ENCODE measurements at regions not wholly inside any gene's neighbourhood (a gene's known extent, or its start where the extent isn't known, plus 50 kb on each side); places are given as distances from the start of the nearest gene placed in this dataset.

DNA sequence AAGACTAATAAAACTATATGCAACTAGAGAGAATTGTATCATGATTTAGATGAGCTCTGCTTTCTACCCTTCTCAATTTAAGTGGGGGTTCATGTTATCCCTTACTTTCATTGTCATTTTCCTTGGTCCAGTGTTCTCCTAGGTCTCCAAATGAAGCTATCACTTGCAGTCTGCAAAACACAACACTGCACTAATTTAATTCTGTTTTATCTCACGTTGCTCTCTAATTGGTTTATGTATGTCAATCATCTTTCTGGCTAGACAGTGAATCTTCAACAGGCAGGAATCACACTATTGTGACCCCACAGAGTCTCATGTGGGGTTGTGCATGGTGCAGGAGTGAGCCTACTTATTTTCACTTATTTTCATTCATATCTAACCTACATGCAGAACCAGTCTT is 348.3 kb upstream of the SYT4 start:
- WGBS, 2 donors = 60 to 68% methylated on average over 1 of the region's 1 CpG
- Histone ChIP-seq H3K36me3 (ENCODE audit: low read depth, missing control alignments) (no peaks in the 10 kb centered on the region), H3K27me3 (no peaks in the 10 kb centered on the region), H3K9me3 (no peaks in the 10 kb centered on the region), H3K4me3 (no peak overlapping the region), H3K27ac (no peak overlapping the region), H3K4me1 (no peaks in the 10 kb centered on the region)
- intact Hi-C loops (cut with DNase I; ENCODE audit: low total_unique reads) = no loop called here
- TF ChIP-seq, protein P1, sequence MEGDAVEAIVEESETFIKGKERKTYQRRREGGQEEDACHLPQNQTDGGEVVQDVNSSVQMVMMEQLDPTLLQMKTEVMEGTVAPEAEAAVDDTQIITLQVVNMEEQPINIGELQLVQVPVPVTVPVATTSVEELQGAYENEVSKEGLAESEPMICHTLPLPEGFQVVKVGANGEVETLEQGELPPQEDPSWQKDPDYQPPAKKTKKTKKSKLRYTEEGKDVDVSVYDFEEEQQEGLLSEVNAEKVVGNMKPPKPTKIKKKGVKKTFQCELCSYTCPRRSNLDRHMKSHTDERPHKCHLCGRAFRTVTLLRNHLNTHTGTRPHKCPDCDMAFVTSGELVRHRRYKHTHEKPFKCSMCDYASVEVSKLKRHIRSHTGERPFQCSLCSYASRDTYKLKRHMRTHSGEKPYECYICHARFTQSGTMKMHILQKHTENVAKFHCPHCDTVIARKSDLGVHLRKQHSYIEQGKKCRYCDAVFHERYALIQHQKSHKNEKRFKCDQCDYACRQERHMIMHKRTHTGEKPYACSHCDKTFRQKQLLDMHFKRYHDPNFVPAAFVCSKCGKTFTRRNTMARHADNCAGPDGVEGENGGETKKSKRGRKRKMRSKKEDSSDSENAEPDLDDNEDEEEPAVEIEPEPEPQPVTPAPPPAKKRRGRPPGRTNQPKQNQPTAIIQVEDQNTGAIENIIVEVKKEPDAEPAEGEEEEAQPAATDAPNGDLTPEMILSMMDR (IDR thresholded peaks at IDR 0.05) = no peak
- no peak for TF ChIP-seq POLR2A (IDR thresholded peaks at IDR 0.05)
- no peak for DNase-seq

DNA sequence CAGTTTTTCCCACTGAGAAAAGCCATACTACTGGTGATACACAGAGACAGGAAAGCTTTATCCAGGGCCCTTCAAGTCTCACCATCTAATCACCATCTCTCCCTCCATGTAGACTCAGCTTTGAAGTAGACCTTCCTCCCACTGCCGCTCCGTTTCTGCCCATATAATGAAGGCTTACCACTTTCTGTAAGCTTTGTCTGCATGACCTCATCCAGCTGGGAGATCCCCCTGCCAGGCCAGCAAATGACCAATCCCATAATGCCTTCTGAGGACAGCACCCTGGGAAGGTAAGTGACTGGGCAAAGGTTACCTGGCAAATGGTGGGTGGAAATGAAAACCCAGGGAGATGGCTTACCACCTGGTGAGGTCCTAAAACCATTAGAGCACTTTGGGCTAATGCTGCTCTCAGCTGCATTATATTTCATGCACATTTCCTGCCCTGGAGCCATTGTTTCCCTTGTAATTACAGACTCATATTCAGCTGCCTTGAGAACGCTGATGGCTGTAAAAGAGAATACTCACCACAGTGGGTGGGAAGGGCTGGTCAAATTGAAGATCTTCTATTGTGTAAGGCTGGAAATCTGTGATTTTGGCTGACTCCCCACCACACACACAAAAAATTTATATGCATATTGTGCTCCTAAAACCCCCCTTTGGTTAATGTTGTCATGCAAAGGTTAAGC is 350.7 kb upstream of the SYT4 start:
- H3K27me3 ChIP-seq = no peaks in the 10 kb centered on the region
- TF ChIP-seq, protein P1 (IDR thresholded peaks at IDR 0.05) = no peak
- no peak for TF ChIP-seq POLR2A (IDR thresholded peaks at IDR 0.05)
- no peaks in the 10 kb centered on the region for H3K4me1 ChIP-seq
- no peak overlapping the region for H3K4me3 ChIP-seq
- no peaks in the 10 kb centered on the region for H3K36me3 ChIP-seq (ENCODE audit: low read depth, missing control alignments)
- no peak overlapping the region for H3K27ac ChIP-seq
- WGBS, 2 donors = 51 to 77% methylated on average over 3 of the region's 3 CpGs
- DNase-seq = no peak
- intact Hi-C loops (cut with DNase I; ENCODE audit: low total_unique reads) = no loop called here
- H3K9me3 ChIP-seq = no peaks in the 10 kb centered on the region

DNA sequence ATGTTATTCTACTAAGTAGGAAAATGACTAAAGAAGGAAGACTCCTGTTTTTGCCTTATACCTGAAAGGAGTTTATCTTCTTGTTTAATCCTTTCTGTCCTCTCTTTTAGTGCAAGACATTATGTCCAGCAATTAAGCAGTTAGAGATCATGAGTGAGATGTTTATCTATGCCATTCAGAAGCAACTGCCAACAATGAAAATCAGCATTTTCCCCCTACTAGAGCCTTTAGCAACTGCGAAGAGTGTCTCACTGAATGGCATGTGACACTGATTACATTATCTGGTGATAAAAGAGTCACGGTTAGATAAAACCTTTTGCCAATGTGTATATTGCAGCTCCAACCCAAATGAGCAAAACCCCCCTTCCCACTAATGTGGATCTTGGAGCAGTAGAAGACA is 357.7 kb upstream of the SYT4 start:
- Histone ChIP-seq H3K36me3 (ENCODE audit: low read depth, missing control alignments) (no peaks in the 10 kb centered on the region), H3K27me3 (no peaks in the 10 kb centered on the region), H3K4me1 (no peaks in the 10 kb centered on the region), H3K9me3 (no peaks in the 10 kb centered on the region), H3K27ac (no peak overlapping the region), H3K4me3 (no peak overlapping the region)
- TF ChIP-seq, protein P1 (IDR thresholded peaks at IDR 0.05) = no peak
- no peak for TF ChIP-seq POLR2A (IDR thresholded peaks at IDR 0.05)
- intact Hi-C loops (cut with DNase I; ENCODE audit: low total_unique reads) = no loop called here
- DNase-seq = no peak
- 56 to 67% methylated on average over 2 of the region's 2 CpGs for WGBS, 2 donors

DNA sequence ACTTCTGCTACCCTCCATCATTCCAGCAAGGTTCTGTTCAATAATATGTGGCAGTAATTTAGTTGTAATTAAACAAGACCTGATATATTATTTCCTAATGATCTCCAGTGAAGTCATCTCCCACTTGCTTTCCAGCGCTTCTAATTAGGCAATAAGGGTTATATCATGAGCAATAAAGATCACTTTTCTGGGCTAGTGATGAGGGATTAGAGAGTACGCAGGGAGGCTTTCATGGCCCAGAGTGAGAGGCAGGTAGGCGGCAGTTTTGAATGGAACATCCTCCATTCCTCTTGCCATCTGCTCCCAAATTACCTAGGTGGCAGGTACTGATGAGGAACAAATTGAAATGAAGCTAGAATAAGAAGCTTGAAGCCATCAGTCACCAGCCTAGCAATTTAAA is 358.1 kb upstream of the SYT4 start:
- Histone ChIP-seq H3K4me3 (no peak overlapping the region), H3K27me3 (no peaks in the 10 kb centered on the region), H3K9me3 (no peaks in the 10 kb centered on the region), H3K36me3 (ENCODE audit: low read depth, missing control alignments) (no peaks in the 10 kb centered on the region), H3K4me1 (no peaks in the 10 kb centered on the region), H3K27ac (no peak overlapping the region)
- TF ChIP-seq POLR2A (IDR thresholded peaks at IDR 0.05) = no peak
- TF ChIP-seq, protein P1 (IDR thresholded peaks at IDR 0.05) = no peak
- intact Hi-C loops (cut with DNase I; ENCODE audit: low total_unique reads) = no loop called here
- 69 to 86% methylated on average over 3 of the region's 3 CpGs for whole genome bisulfite sequencing, 2 donors
- DNase-seq = no peak

DNA sequence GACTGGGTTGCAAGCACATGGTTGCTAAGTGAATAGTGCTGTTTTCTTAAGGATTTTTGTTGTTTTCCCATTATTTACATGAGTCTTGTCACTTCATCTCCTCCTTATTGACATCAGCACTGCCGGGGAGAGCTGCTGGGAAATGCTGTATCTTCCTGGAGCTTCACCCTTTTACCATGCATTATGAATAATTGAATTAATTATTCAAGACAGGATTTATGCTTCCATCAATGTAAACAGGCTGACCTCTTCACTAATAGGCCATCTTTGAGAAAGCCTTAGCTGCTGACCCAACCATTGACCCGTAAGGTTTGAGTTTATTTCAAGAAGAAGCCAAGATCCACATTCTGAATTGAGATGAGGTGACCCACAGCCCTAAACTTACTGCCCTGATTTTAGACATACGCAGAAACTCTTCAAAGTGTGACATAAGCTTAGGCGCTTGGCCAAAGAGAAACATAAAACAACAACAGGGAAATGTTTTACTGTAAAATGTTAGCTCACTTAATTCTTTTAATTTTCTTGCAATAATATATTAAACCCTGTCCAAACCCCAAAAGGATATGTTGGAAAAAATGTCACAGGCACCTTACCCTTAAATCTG is 365.5 kb upstream of the SYT4 start:
- Histone ChIP-seq H3K27ac (no peak overlapping the region), H3K27me3 (no peaks in the 10 kb centered on the region), H3K4me3 (no peak overlapping the region), H3K4me1 (no peaks in the 10 kb centered on the region), H3K9me3 (no peaks in the 10 kb centered on the region), H3K36me3 (ENCODE audit: low read depth, missing control alignments) (no peaks in the 10 kb centered on the region)
- 75 to 89% methylated on average over 4 of the region's 4 CpGs for WGBS, 2 donors
- DNase-seq = no peak
- no peak for TF ChIP-seq POLR2A (IDR thresholded peaks at IDR 0.05)
- TF ChIP-seq, protein P1 (IDR thresholded peaks at IDR 0.05) = no peak
- intact Hi-C loops (cut with DNase I; ENCODE audit: low total_unique reads) = no loop called here
